ENCODE measurements at regions not wholly inside any gene's neighbourhood (a gene's known extent, or its start where the extent isn't known, plus 50 kb on each side); places are given as distances from the start of the nearest gene placed in this dataset.

DNA sequence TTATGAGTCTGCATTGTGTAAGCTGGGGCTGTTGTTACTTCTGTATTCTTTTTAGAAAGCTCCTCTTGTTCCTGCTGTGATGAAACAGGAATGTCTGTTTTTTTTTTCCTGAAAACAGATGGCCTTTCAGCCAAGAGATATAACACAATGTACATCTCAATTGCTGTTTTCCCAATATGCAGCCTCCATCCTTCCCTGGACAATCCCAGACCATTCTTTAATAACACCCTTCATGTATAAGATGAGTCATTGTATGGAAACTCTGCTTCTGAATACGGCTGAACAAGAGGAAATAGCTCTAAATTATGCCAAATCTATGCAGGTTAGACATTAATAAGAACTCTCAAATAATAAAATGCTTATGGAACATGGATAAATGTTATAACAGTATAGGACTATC lies 60.2 kb upstream of the LRRC4C start:
- in situ Hi-C loops (cut with MboI; ENCODE audit: low pct_unique_long_range_greater_than_20kb, low sequenced_read_pairs, unreplicated experiment) = no loop called here
- no peak for DNase-seq (ENCODE audit: low spot score)
- TF ChIP-seq, protein P1, sequence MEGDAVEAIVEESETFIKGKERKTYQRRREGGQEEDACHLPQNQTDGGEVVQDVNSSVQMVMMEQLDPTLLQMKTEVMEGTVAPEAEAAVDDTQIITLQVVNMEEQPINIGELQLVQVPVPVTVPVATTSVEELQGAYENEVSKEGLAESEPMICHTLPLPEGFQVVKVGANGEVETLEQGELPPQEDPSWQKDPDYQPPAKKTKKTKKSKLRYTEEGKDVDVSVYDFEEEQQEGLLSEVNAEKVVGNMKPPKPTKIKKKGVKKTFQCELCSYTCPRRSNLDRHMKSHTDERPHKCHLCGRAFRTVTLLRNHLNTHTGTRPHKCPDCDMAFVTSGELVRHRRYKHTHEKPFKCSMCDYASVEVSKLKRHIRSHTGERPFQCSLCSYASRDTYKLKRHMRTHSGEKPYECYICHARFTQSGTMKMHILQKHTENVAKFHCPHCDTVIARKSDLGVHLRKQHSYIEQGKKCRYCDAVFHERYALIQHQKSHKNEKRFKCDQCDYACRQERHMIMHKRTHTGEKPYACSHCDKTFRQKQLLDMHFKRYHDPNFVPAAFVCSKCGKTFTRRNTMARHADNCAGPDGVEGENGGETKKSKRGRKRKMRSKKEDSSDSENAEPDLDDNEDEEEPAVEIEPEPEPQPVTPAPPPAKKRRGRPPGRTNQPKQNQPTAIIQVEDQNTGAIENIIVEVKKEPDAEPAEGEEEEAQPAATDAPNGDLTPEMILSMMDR (IDR thresholded peaks at IDR 0.05; ENCODE audit: extremely low read depth, insufficient read depth, missing control alignments) = no peak

DNA sequence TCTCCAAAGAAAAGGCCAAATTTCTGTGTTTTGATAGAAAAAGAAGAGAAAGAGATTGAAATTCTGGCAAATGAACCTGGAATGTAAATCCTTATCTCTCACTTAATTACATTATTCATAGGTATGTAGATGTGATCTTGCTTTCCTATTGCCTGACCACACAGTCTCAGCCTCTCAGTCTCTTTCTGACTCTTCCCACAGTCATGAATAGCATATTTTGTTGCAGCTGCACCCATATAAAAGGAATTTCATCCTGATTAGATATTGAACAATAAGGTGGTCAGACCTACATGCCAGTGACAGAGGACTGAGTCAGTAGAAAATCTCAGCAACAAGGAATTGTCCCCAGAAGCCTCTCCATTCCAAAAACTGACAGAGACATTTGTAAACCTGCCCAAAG lies 62.9 kb upstream of the LRRC4C start:
- TF ChIP-seq, protein P1 (IDR thresholded peaks at IDR 0.05; ENCODE audit: extremely low read depth, insufficient read depth, missing control alignments) = no peak
- in situ Hi-C loops (cut with MboI; ENCODE audit: low pct_unique_long_range_greater_than_20kb, low sequenced_read_pairs, unreplicated experiment) = no loop called here
- no peak for DNase-seq (ENCODE audit: low spot score)

DNA sequence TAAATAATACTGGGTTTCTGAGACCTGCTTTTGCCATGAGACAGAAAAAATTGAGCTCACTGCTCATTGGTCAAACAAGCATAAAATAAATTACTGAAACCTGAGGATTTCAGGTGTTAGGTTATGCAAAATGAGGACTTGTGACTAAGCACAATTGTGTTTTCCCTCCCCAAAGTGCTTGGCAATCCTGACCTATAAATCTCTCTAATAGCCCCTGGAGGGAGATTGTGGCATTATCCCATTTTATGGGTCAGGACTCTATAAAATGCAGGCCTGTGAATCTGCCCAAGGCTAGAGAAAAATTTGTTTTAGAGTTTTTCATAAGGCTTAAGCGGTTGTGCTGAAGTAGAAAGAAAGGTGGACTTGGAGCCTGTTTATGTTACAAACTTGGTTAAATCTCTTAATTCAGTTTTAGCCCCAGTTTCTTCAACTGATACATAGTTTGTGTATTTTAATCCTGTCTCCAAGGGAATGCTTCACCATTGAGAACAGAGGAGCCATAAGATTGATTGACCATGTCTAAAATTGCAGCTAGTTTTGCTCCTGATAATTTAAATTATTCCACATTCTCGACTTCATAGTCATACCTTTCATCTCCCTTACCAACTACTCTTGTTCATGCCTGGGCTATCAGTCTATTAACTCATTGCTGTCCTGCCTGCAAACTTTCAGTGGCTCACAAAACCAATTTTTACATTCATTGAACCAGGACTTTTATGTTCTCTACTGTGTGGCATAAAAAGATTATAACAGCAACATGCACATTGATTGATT lies 63.6 kb upstream of the LRRC4C start:
- in situ Hi-C loops (cut with MboI; ENCODE audit: low pct_unique_long_range_greater_than_20kb, low sequenced_read_pairs, unreplicated experiment) = no loop called here
- DNase-seq (ENCODE audit: low spot score) = no peak
- TF ChIP-seq, protein P1 (IDR thresholded peaks at IDR 0.05; ENCODE audit: extremely low read depth, insufficient read depth, missing control alignments) = no peak

DNA sequence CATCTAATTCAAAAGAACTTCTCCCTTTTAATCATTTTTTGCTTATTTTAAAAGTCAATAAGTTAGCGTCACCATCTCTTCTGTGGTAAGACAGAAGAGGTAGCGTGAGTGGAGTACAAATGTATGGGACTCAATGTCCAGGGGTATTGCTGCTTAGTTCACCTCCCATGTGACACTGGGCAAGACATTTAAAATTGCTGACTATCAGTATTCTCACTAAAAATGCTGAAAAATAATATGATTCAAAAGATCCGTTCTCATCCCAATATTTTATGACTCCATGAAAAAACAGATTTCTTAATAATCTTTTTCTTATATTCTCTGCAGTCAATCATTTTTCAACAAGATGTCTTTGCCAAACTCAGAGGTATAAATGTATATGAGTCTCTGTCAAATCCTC lies 68.1 kb upstream of the LRRC4C start:
- DNase-seq (ENCODE audit: low spot score) = no peak
- in situ Hi-C loops (cut with MboI; ENCODE audit: low pct_unique_long_range_greater_than_20kb, low sequenced_read_pairs, unreplicated experiment) = no loop called here
- TF ChIP-seq, protein P1 (IDR thresholded peaks at IDR 0.05; ENCODE audit: extremely low read depth, insufficient read depth, missing control alignments) = no peak

DNA sequence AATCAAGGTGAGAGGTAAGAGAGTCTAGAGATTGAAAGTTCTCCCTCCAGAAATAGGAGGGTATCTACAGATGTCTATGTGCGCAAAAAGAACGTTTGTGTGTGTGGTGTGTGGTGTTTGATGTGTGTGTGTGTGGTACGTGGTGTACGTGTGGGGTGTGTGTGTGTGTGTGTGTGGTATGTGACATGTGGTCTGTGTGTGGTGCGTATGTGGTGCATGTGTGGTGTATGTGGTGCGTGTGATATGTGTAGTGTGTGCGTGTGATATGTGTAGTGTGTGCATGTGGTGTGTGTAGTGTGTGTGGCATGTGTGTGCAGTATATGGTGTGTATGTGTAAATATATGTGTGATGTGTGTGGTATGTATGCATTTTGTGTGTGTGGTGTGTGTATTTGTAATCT lies 73.0 kb upstream of the LRRC4C start:
- DNase-seq (ENCODE audit: low spot score) = no peak
- TF ChIP-seq, protein P1 (IDR thresholded peaks at IDR 0.05; ENCODE audit: extremely low read depth, insufficient read depth, missing control alignments) = no peak
- in situ Hi-C loops (cut with MboI; ENCODE audit: low pct_unique_long_range_greater_than_20kb, low sequenced_read_pairs, unreplicated experiment) = no loop called here

DNA sequence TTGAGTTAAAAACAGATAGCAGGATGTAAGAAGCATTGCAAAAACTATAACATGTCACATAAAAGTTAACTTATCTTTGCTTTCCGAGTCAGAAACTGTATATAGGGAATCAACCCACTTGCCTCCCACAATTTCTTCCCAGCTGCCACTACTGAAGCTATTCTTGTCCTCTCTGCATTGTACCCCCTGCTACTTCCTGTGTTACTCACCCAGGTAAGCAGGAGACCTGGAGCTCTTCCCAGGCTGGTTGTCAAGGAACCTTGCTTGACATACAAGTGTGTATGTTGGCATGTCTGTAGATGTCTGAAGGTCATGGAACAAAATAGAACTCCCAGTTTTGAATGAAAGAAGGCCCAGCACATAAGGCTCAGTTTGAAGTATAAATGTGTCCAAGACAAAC lies 74.3 kb upstream of the LRRC4C start:
- in situ Hi-C loops (cut with MboI; ENCODE audit: low pct_unique_long_range_greater_than_20kb, low sequenced_read_pairs, unreplicated experiment) = no loop called here
- DNase-seq (ENCODE audit: low spot score) = no peak
- TF ChIP-seq, protein P1 (IDR thresholded peaks at IDR 0.05; ENCODE audit: extremely low read depth, insufficient read depth, missing control alignments) = no peak
